GM04504 (cell line): ENCODE measurements at regions not wholly inside any gene's neighbourhood (a gene's known extent, or its start where the extent isn't known, plus 50 kb on each side); places are given as distances from the start of the nearest gene placed in this dataset.

ENCODE experiments used
- DNase-seq: peaks from one replicate; pipeline ENCODE4 v3.0.0-alpha.2; 2012; ENCODE audit warnings: low read depth

DNA sequence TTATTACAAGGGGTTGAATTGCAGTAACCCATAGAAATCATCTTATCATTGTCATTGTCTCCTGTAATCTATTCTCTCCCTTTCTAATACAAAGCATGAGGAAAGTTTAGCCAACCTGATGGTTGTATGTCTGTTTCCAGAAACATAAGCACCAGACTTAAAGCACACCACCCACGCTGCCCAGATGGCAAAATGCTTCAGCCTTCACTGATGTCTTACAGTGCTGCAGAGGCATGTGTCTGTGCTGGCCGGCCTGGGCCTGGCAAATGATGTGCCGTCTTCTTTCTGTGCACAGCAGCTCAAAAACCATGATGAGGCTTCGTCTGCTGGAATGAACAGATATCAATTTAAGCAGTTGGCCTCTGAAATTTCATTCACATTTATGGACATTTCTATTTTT lies 443.0 kb upstream of the RGPD4 start:
- DNase-seq, result no peak

DNA sequence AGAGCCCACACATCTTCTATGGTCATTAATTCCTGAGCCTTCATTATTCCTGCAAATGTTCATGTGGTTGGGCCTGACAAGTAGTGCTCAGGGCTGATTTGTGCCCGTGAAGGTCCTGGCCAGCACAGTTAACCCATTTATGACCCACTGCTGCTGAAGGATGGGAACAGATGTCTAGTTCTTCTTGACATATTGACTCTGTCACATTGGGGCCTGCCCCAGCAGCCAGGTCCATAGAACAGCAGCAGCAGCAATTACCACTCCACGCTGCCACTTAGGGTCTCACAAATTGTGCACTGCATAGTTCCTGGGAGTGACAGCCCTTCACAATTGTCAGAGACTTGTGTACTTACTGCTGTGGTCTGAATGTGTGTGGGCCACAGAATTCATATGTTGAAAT lies 442.3 kb upstream of the RGPD4 start:
- no peak for DNase-seq

DNA sequence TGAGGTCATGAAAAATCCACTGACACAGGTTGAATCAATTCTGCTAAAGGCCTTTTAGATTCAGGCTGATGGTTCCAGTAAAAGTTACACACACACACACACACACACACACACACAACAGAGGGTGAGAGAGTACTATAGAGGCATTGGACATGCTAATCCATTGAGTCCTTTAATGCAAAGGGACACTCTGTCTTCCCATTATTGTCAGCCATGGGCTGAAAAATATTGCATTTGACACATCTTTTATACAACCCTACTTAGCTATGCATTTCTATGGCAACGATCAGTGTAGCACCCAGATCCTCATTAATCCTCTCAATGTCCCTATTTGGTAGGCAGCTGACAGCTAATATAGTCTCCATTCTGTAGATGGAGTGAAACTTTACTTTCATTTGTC lies 440.8 kb upstream of the RGPD4 start:
- DNase-seq, result no peak

DNA sequence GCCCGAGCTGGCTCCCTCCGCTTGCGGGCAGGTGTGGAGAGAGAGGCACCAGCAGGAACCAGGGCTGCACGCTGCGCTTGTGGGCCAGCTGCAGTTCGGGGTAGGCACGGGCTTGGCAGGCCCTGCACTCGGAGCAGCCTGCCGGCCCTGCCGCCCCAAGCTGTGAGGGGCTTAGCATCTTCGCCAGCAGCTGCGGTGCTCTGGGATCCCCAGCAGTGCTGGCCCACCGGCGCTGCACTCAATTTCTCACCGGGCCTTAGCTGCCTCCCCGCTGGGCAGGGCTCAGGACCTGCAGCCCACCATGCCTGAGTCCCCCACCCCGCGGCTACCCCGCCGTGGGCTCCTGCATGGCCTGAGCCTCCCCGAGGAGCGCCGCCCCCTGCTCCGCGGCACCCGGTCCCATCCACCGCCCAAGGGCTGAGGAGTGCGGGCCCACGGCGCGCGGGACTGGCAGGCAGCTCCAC lies 434.4 kb upstream of the RGPD4 start:
- no peak for DNase-seq

DNA sequence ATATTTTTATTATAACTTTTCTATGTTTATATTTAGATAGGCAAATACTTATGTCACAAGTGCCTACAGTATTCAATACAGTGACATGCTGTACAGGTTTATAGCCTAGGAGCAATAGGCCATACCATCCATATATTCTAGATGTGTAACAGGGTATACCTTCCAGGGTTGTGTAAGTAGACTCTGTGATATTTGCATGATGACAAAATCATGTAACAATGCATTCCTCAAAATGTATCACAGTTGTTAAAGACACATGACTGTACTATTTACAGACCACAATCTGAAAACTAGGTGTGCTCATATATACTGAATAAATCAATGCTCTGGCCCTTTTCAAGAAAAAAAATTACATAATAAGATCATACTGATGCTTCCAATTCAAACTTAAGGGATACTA lies 433.2 kb upstream of the RGPD4 start:
- DNase-seq, result no peak

DNA sequence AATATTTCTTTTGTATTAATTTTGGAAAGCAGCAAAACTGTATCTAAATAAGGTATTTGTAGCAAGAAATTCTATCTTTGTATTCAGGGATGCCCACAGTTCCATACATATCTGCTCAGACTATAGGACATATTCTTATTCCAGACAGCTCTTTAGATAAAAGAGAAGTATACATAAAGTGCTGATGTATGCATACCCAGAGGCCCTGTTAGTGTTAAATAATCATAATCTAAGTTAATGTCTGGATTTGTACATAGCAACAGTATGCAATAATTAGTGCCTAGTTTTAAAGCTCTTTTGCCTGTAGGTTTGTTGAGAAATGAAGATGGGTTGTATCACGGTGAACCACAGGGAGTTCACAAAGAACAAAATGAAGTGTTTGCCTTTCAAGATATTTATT lies 428.0 kb upstream of the RGPD4 start:
- DNase-seq, result no peak

DNA sequence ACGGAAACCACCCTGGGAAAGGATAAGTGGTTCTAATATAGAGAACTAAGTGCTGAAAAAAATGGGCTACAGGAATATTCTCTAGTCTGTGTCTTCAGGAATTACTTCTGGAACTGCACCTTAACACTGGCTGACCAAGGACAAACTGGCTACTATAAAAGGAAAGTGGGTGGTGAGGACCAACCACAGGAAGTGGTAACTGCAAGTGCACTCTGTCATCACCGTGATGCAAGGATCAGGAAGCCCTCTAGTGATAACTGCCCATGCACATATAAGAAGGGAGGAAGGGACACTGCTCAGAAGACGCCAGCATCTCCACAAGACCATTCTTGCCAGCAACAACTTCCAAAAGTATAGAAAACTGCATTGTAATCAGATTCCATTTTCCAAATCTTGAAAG lies 424.4 kb upstream of the RGPD4 start:
- no peak for DNase-seq

DNA sequence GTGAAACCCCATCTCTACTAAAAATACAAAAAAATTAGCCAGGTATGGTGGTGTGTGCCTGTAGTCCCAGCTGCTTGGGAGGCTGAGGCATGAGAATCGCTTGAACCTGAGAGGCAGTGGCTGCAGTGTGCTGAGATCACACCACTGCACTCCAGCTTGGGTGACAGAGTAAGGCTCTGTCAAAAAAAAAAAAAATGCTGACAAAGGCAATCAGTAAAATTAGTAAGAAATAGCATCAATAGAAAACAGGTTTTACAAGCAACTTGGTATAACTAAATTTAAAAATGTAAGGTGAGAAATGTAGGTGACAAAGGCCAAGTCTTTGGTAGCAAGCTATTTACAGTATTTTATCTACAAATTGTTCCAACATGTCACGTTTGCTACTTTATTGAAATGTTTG lies 421.4 kb upstream of the RGPD4 start:
- no peak for DNase-seq

DNA sequence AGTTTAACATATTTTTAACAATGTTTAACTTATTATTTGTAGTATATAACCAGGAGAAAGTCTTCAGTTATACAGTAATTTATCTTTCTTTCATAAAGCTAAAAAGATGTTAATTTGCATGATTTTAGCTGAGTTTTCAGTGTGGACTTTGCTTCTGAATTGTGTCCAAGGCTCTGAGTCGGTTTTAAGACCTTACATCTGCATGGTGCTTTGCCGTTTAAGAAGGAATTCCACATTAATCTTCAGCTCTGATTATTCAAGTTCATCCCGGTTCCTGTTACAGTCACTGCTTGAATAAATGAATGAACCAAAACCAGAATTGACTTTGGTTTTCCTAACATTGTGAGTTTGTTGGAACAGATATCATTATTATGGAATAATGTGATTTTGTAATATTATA lies 419.7 kb upstream of the RGPD4 start:
- no peak for DNase-seq

DNA sequence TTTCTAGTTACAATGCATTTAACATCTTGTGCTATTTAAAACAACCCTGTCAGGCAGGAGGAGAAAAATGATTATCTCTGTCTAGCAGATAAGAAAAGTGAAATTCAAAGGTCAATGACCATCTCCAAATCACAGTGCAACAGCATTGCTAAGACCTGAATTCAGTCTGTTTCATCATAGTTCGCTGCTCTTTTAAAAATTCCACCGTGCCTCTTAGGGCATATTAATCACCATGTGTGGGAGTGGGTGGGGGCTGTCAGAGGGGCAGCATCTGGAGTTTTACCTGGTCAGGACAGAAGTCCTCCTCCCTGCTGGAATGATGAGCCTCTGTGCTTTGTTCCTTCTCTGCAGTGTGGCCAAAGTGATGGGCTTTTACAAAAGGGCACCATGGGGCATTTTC lies 418.7 kb upstream of the RGPD4 start:
- DNase-seq, result no peak

DNA sequence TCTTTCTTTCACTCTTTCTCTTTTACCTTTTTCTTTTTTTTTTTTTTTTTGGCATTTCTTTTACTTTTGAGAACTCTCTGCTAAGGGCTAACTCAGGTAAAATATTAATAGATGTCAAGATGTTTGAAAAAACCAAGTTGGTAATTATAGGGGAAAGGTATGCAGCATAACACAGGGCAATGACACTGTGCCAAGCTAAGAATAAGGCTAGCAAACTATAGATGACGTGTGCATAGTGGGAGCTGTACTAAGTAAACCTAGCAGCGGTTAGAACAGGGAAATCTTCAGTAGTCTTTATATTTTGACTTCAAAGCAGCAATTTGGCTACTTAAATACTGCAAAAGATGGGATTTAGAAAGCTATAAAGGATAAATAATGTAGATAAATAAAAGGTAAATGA lies 415.4 kb upstream of the RGPD4 start:
- DNase-seq, result no peak

DNA sequence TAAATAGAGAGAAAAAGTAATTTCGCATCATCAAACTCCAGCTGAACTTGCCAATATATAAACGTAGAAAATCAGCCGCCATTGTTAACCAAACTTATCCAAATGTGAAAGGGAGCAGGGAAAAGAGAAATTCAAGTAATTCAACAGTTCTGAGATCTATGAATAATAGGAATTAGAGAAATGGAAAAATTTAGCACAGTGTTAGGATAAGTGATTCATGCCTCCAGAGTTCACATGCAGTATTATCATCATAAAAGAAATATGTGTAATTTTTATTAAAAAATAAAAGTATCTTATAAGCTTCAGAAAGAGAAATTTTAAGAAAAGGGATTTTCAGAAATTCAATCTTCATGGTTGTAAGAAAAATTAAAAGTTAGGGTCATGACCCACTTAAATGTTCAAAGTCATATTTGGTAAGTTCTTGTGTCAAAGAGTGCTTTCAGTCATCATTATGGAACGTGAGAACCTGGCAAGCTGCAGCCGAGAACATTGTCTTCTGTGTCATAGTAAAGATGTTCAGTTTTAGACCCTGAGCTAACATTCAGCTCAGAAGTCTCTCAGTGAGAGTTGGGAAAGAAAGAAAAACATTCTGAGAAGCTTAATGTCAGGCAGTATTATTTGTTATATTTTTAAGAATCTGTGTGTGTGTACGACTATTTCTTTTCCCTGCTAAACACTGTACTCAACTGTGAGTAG lies 414.3 kb upstream of the RGPD4 start:
- no peak for DNase-seq

DNA sequence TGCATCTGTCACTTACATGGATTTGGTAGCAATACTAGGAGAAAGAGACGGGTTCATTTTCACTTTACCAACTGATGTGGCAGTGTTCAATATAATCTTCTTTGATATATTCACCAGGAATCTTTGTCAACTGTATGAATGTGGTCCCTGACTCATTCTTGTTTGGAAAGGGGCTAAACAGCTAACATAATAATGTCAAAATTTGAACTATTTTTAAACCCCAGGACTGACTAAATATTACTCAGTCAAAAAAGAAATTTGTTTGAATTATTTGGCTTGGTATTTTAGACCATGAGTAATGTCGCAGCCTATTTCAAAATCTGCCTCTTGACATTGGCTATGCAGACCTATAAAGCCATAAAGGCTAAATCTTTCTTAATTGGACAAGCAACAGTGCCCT lies 413.7 kb upstream of the RGPD4 start:
- no peak for DNase-seq

DNA sequence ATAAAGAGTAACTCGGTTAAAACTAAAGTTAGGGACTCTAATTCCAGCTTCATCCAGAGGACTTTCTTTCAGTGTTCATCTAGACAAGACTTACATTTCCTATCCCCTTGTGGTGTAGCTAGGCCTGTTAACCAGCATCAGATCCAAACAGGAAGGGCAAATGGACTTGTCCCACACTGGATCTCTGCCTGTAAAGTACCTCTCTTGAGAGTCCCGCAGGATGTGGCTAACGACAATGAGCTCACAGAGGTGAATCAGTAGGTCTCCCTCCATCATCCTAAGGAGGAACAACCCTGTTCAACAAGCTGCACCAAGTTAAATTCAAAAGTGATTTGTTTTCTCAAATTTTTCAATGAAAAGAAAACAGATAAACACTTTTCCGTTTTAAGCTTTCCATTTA lies 412.3 kb upstream of the RGPD4 start:
- no peak for DNase-seq

DNA sequence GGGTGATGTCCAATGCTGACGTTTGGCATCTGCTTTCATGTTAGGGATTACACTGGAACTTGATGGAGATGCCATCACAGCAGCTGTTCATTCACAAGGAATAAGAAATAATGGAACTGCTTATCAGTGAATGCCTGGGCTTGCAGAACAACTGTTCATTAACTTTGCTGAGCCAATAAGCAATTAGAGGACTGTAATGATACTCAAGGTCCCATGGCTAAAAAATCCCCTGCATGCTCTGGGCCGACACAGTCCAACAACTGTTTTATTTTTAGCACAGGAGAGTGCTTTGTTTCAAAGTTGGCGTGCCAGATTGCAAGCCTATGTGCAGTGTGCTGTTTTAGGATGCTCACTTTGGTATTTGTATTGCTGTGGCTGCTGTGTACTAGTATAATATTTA lies 408.0 kb upstream of the RGPD4 start:
- DNase-seq, result no peak

DNA sequence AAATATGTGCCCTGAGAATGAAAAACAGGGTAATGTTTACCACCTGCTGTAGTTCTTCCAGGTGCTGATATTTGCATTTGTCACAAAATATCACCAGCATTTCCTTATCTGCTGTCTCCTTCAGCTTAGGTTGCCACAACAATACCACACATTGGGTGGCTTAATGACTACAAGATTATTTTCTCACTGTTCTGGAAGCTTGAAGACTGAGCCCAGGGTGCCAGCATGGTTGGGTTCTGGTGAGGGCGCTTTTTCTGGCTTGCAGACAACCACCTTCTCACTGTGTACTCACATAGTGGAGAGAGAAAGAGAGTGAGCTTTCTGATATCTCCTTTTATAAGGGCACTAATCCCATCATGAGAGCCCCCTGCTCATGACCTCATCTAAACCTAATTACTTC lies 407.5 kb upstream of the RGPD4 start:
- no peak for DNase-seq

DNA sequence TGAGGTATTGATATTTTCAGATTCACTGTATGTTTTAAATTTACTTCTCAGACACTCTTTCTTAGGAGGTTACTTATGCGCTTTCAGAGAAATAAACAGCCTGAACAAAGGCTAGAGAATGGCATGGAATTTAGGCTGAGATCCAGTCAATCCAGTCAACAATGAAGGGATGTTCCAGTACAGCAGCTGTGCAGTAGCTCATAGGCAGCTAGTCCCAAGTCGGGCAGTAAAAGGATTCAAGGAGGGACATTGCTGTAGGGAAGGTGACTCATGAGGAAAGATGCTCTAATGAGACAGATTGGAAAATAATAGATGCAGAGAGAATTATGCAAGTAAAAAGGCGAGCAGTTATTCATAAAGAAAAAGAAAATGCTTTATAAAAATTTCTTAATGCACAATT lies 397.9 kb upstream of the RGPD4 start:
- DNase-seq, result no peak

DNA sequence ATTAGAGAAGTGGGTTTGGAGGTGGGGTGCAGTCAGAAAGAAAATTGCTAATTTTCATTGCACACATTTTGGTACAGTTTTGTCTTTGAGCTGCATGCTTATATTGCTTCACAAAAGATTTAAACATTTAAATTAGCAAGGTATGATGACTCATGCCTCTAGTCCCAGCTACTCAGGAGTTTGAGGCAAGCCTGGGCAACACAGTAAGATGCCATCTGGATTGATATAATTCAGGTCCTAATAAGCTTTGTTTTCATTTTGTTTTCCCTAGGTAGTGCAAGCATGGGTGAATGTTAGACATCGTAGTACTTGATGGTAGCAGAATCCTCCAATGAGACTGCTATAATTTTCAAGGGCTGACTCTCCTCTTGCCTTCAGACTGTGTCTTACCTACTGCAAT lies 396.7 kb upstream of the RGPD4 start:
- no peak for DNase-seq

DNA sequence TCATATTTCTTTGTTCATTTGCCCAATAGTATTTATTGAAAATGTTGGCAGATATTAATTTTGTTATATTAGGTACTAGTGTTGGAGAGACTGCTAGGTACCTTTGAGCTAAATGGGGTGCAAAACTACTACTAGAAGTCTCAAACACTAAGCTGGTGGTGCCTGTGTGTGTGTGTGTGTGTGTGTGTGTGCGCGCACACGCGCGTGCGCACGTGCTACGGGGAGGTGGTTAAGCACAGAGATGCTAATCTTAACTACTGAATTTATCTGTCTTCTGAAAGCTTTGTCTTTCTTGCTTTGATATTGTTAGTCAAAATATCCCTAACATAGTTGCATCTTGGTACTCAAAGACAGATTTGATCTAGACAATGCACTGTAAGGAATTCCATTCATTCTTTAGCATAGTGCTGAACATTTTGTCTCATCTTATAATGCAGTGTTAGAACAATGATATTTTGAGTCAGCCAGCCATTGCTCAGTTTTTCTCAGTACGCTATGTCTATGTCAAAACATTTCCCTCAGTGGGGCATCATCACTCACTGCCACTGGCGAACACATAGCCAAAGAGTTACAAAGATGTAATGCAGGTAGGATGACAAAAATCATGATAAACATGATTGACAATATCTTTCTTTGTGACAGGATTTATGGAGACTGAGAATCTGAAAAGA lies 396.0 kb upstream of the RGPD4 start:
- DNase-seq, result no peak

DNA sequence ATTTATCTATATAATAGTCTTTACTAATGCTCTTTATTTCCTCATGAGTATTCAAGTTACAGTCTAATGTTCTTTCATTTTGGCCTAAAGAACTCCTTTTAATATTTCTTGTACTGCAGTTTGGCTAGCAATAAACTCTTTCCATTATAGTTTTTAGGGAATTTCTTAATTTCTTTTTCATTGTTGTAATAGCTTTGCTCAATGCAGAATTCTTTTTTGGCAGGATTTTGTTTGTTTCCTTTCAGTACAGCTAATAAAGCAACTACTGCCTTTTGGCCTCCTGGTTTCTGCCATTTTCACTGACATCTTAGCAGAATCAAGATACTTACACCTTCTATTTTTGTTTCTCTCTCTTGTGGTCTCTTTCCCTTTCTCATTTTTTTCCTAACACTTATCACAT lies 390.4 kb upstream of the RGPD4 start:
- no peak for DNase-seq

DNA sequence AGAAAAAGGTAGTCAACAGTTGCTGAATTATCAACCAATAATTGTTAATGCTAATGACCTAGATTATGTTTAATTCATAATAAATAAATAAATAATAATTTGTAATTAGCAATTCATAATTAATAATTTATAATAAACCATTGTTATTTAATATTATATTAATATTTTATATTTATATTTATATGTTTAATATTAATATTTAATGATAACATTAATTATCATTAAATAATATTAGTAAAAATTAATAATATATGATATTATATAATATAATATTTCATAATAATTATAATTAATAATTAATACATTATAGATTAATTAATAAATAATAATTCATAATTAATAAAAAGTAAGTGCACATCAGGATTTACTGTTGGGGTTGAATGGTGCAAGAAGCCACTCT lies 389.4 kb upstream of the RGPD4 start:
- DNase-seq, result no peak

DNA sequence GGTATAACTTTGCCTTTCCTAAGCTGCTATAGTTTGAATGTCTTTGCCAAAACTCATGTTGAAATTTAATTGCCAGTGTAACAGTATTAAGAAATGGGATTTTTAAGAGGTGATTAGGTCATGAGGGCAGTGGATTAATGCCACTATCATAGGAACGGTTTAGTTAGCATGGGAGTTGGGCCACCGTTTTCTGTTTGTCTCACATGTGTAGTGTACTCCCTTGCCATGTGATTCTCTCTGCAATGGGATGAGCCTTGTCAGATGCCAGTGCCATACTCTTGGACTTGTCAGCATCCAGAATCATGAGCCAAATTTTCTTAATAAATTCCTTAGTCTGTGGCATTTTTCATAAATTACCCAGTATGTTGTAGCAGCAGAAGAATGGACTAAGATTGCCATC lies 388.9 kb upstream of the RGPD4 start:
- DNase-seq, result no peak

DNA sequence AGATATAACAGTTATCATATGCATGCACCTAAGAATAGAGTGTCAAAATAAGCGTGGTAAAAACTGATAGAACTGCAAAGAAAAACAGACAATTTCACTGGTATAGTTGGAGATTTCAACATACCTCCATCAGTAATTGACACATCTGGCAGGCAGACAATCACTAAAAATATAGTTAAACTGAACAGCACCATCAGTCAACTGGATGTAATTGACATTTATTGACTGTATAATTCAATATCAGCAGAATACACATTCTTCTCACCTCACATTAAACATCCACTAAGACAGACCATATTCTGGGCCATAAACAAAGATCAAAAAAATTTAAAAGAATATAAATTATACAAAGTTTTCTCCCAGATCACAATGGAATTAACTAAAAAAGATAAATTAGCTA lies 378.5 kb upstream of the RGPD4 start:
- no peak for DNase-seq

DNA sequence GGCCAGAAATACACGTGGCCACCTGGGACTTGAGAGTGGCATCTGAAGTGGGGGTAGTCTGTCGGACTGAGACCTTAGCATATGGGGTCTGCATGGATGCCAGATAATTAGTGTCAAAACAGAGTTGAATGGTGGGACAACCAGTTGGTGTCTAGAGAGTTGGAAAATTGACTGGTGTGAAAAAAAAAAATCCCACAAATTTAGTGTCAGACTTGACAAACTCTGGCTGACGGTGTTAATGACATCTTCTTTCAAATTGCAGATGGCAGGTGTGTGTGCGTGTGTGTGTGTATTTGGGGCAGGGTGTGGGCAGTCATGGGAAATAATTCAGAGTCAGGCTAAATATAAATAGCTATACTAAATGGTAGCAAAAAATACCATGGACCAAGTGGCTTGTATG lies 365.4 kb upstream of the RGPD4 start:
- DNase-seq, result no peak
